GM13977 (cell line): ENCODE measurements at regions not wholly inside any gene's neighbourhood (a gene's known extent, or its start where the extent isn't known, plus 50 kb on each side); places are given as distances from the start of the nearest gene placed in this dataset.

Source experiments
- DNase-seq: peaks from one replicate; pipeline ENCODE4 v3.0.0; 2012; ENCODE audit warnings: low spot score
- in situ Hi-C: fragments of 300-500 bp; cut with MboI; formaldehyde crosslinking; loops from one replicate; pipeline ENCODE4 v1.12.0; 2022; ENCODE audit warnings: low sequenced_read_pairs, low pct_unique_long_range_greater_than_20kb, mixed read lengths, inconsistent platforms; ENCODE audit not compliant: unreplicated experiment
- TF ChIP-seq, protein P1 (sequence below): IDR thresholded peaks from 2 replicates; pipeline ENCODE4 v1.5.1; 2012; ENCODE audit warnings: mild to moderate bottlenecking, control low read depth; ENCODE audit not compliant: insufficient read depth; ENCODE audit errors: extremely low read depth, missing control alignments

GRCh38 chr5:60086583-60086982 lies 193.1 kb upstream of the PDE4D start:
- in situ Hi-C loops = no loop called here
- TF ChIP-seq, protein P1, sequence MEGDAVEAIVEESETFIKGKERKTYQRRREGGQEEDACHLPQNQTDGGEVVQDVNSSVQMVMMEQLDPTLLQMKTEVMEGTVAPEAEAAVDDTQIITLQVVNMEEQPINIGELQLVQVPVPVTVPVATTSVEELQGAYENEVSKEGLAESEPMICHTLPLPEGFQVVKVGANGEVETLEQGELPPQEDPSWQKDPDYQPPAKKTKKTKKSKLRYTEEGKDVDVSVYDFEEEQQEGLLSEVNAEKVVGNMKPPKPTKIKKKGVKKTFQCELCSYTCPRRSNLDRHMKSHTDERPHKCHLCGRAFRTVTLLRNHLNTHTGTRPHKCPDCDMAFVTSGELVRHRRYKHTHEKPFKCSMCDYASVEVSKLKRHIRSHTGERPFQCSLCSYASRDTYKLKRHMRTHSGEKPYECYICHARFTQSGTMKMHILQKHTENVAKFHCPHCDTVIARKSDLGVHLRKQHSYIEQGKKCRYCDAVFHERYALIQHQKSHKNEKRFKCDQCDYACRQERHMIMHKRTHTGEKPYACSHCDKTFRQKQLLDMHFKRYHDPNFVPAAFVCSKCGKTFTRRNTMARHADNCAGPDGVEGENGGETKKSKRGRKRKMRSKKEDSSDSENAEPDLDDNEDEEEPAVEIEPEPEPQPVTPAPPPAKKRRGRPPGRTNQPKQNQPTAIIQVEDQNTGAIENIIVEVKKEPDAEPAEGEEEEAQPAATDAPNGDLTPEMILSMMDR = no peak

DNA sequence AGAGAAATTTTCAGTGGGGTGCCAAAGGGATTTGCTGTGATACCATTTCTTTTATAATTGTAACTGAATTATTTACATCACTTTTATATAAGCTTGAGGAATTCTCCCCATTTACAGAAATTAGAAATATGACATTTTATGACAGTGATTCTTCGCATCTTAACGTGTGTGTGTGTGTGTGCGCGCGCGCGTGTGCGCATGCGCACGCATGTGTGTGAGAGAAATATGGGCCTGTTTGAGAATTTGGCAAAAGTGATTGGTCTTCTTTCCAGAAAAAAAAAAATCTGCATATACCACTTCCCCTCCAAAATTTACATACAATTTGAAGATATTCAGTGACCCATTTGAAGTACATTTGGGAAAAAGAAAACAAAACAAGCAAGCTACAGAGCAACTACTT lies 190.7 kb upstream of the PDE4D start:
- DNase-seq = no peak
- in situ Hi-C loops = no loop called here
- TF ChIP-seq, protein P1 = no peak

More at GRCh38 chr5:60086583-60086982, 193.1 kb upstream of the PDE4D start:
- DNase-seq = no peak

DNA sequence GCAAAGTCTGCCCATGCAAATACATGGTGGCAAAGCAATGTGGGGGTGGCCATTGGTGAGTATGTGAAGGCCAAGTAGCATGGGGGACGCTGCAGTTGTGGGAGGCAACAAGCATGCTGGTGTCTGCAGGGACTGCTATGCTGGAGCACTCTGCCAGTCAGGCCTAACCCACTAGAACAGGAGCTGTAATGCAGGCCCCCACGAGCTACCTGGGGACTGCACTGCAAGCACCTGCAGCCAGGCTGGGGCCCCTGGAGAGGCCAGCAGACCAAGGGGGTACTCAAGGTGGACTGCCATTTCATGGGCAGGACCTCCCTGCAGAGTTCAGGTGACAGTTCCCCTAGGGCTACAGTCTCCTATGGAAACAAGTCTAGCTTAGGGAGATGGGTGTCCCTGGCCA lies 183.8 kb upstream of the PDE4D start:
- in situ Hi-C loops = no loop called here
- DNase-seq = no peak
- TF ChIP-seq, protein P1 = no peak

- in situ Hi-C loops = no loop called here
- TF ChIP-seq, protein P1 = no peak
- no peak for DNase-seq
Measured at GRCh38 chr5:60076746-60077145, 183.2 kb upstream of the PDE4D start.

- DNase-seq = no peak
- TF ChIP-seq, protein P1 = no peak
- in situ Hi-C loops = no loop called here
Measured at GRCh38 chr5:60066502-60066901, 173.0 kb upstream of the PDE4D start.

GRCh38 chr5:60060389-60060788 lies 166.9 kb upstream of the PDE4D start:
- no peak for DNase-seq
- TF ChIP-seq, protein P1 = no peak
- in situ Hi-C loops = no loop called here

- in situ Hi-C loops = no loop called here
- DNase-seq = no peak
- TF ChIP-seq, protein P1 = no peak
Measured at GRCh38 chr5:60056191-60056590, 162.7 kb upstream of the PDE4D start.
